DND-41 (cell line): ENCODE measurements at regions not wholly inside any gene's neighbourhood (a gene's known extent, or its start where the extent isn't known, plus 50 kb on each side); places are given as distances from the start of the nearest gene placed in this dataset.

Source experiments
- CTCF ChIP-seq: IDR thresholded peaks from 2 replicates; pipeline ENCODE4 v1.5.1; 2012; ENCODE audit warnings: borderline replicate concordance, low read length, moderate library complexity, mild to moderate bottlenecking; ENCODE audit not compliant: poor library complexity, severe bottlenecking; ENCODE audit errors: extremely low read depth
- EZH2 ChIP-seq: IDR thresholded peaks from 3 replicates; pipeline ENCODE4 v1.6.1; 2012; ENCODE audit warnings: borderline replicate concordance, low read depth, mild to moderate bottlenecking, moderate library complexity, low read length, inconsistent platforms; ENCODE audit not compliant: severe bottlenecking

- TF ChIP-seq EZH2 (no peak), CTCF (no peak)
Measured at GRCh38 chr9:75229605-75230332, 141.5 kb downstream of the OSTF1 start.
